PC-9 (cell line): ENCODE measurements at regions not wholly inside any gene's neighbourhood (a gene's known extent, or its start where the extent isn't known, plus 50 kb on each side); places are given as distances from the start of the nearest gene placed in this dataset.

ENCODE experiments used
- BruUV-seq: library from RNA; stranded (reverse); fragments of 400-500 nt; replicated peaks from 2 replicates; lab custom pipeline; 2021; lab: Mats Ljungman, UMichigan
- CTCF ChIA-PET: fragments of 300-600 bp; sonication (Branson Sonifier 250); formaldehyde crosslinking; loops from one replicate; lab custom pipeline; 2022; ENCODE audit warnings: antibody characterized with exemption; lab: Charles Lee
- POLR2A ChIA-PET: fragments of 300-600 bp; sonication (Branson Sonifier 250); formaldehyde crosslinking; loops from one replicate; lab custom pipeline; 2022; ENCODE audit warnings: antibody characterized with exemption; ENCODE audit not compliant: unreplicated experiment; lab: Charles Lee
- DNase-seq, 2 experiments: peaks; one replicate each; pipeline versions ENCODE4 v3.0.0 to v3.0.0-alpha.2; 2015 to 2022; ENCODE audit warnings: mixed read lengths in 1 of 2
- H2AFZ ChIP-seq: fragments of 200-600 bp; sonication (generic); 2 replicates; pipeline ENCODE4 v1.8.1; 2017; ENCODE audit warnings: antibody characterized with exemption
- H3F3A ChIP-seq: fragments of 200-600 bp; sonication (generic); 2 replicates; pipeline ENCODE4 v1.8.1; 2017; ENCODE audit warnings: antibody characterized with exemption, mild to moderate bottlenecking, low read depth; ENCODE audit not compliant: insufficient read depth
- H3K27ac ChIP-seq: fragments of 200-600 bp; sonication (generic); 2 replicates; pipeline ENCODE4 v1.6.1; 2016; ENCODE audit warnings: mixed run types
- H3K27me3 ChIP-seq: fragments of 200-600 bp; sonication (generic); 2 replicates; pipeline ENCODE4 v1.6.1; 2016; ENCODE audit warnings: low read depth, mixed run types; ENCODE audit not compliant: insufficient read depth
- H3K36me3 ChIP-seq: fragments of 200-600 bp; sonication (generic); 2 replicates; pipeline ENCODE4 v1.6.1; 2016; ENCODE audit warnings: low read depth, mixed run types
- H3K4me1 ChIP-seq: fragments of 200-600 bp; sonication (generic); replicated peaks from 2 replicates; pipeline ENCODE4 v1.6.1; 2016; ENCODE audit warnings: mixed run types; ENCODE audit not compliant: insufficient read depth
- H3K4me2 ChIP-seq: fragments of 200-600 bp; sonication (generic); 2 replicates; pipeline ENCODE4 v1.6.1; 2017; ENCODE audit warnings: mixed run types
- H3K4me3 ChIP-seq: fragments of 200-600 bp; sonication (generic); 2 replicates; pipeline ENCODE4 v1.6.1; 2016; ENCODE audit warnings: mixed run types
- H3K79me2 ChIP-seq: fragments of 200-600 bp; sonication (generic); 2 replicates; pipeline ENCODE4 v1.6.1; 2017; ENCODE audit warnings: low read depth, mixed run types
- H3K9me2 ChIP-seq: fragments of 200-600 bp; sonication (generic); 2 replicates; pipeline ENCODE4 v1.8.1; 2017; ENCODE audit warnings: mild to moderate bottlenecking; ENCODE audit not compliant: insufficient read depth
- H3K9me3 ChIP-seq: fragments of 200-600 bp; sonication (generic); 2 replicates; pipeline ENCODE4 v1.8.1; 2016; ENCODE audit warnings: low read depth; ENCODE audit not compliant: insufficient read depth
- H4K20me1 ChIP-seq: fragments of 200-600 bp; sonication (generic); 2 replicates; pipeline ENCODE4 v1.8.1; 2017; ENCODE audit not compliant: insufficient read depth
- CTCF ChIP-seq: fragments of 200-600 bp; sonication (generic); conservative IDR thresholded peaks from 2 replicates; pipeline ENCODE4 v1.6.1; 2017; ENCODE audit warnings: mixed run types, antibody characterized with exemption, mild to moderate bottlenecking, moderate library complexity
- EZH2 ChIP-seq: fragments of 200-600 bp; sonication (generic); IDR thresholded peaks from 2 replicates; pipeline ENCODE4 v1.8.0; 2017; ENCODE audit warnings: antibody characterized with exemption, low read depth
- intact Hi-C: fragments of 100-400 bp; cut with micrococcal nuclease; formaldehyde crosslinking; loops from one replicate; pipeline ENCODE4 v1.10.0; 2022; ENCODE audit not compliant: unreplicated experiment

DNA sequence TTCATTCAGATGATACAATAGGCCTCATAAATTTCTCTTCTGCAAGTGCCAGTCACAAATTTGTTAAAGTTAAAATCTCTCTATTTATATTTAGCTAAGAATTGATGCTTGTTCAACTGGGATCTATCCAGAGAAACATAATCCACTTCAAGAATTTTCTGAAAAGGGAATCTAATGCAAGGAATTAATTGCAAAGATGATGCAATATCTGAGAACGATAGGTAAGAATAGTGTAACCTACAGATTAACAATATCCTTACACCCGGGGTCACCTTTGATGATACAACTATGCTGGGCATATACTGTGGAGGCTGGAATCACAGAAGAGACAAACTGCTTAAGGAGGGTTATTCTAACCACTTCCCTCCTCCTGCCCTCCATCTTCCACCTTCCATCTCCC, 295.1 kb downstream of the FOXG1 start:
- H3K9me2 ChIP-seq, result no peaks in the 10 kb centered on the region
- no peak overlapping the region for H2AFZ ChIP-seq
- H3K27me3 ChIP-seq, result no peaks in the 10 kb centered on the region
- H4K20me1 ChIP-seq, result no peaks in the 10 kb centered on the region
- H3K4me2 ChIP-seq, result no peak overlapping the region
- H3K9me3 ChIP-seq, result no peaks in the 10 kb centered on the region
- H3K36me3 ChIP-seq, result no peaks in the 10 kb centered on the region
- CTCF ChIA-PET, result no interaction called here
- no peaks in the 10 kb centered on the region for H3F3A ChIP-seq
- intact Hi-C loops, result no loop called here
- H3K79me2 ChIP-seq, result no peaks in the 10 kb centered on the region
- POLR2A ChIA-PET, result no interaction called here
- no peak for DNase-seq
- BruUV-seq, result no TSS peak
- H3K27ac ChIP-seq, result no peak overlapping the region
- H3K4me3 ChIP-seq, result no peak overlapping the region
- H3K4me1 ChIP-seq, result no peaks in the 10 kb centered on the region
- TF ChIP-seq CTCF (no peak), EZH2 (no peak)

- BruUV-seq, result no TSS peak
- CTCF ChIA-PET, result no interaction called here
- intact Hi-C loops, result no loop called here
These were observed 295.9 kb downstream of the FOXG1 start for GRCh38 chr14:29062466-29062865.

DNA sequence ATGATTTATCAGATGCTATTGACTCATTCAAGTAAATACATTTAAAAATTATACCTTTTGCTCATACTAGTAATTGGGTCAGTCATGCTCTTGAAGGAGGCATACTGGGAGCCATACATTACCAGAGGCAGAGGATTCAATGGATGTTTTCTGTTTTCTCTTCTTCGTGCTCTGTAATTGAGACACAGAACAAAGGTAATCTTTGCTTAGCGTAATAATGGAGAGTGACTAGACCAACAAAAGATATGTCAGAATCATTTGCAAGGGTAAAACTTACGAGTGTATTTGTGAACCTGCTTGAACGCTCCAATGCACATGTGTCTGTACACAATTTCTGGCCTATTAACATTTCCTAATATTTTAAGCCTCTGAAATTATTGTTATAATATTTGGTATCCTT, 296.4 kb downstream of the FOXG1 start:
- ChIA-PET POLR2A (no interaction called here), CTCF (no interaction called here)
- no TSS peak for BruUV-seq
- no peak for DNase-seq
- H3K9me2 ChIP-seq, result no peaks in the 10 kb centered on the region
- intact Hi-C loops, result no loop called here
- no peaks in the 10 kb centered on the region for H3K79me2 ChIP-seq
- no peaks in the 10 kb centered on the region for H3F3A ChIP-seq
- no peak overlapping the region for H3K27ac ChIP-seq
- no peaks in the 10 kb centered on the region for H3K27me3 ChIP-seq
- no peak overlapping the region for H3K4me2 ChIP-seq
- no peak overlapping the region for H2AFZ ChIP-seq
- H3K4me3 ChIP-seq, result no peak overlapping the region
- H3K36me3 ChIP-seq, result no peaks in the 10 kb centered on the region
- no peaks in the 10 kb centered on the region for H4K20me1 ChIP-seq
- TF ChIP-seq EZH2 (no peak), CTCF (no peak)
- no peaks in the 10 kb centered on the region for H3K4me1 ChIP-seq
- no peaks in the 10 kb centered on the region for H3K9me3 ChIP-seq

More at GRCh38 chr14:29062466-29062865, 295.9 kb downstream of the FOXG1 start:
- Histone ChIP-seq H3K9me2 (no peaks in the 10 kb centered on the region), H2AFZ (no peak overlapping the region), H4K20me1 (no peaks in the 10 kb centered on the region), H3F3A (no peaks in the 10 kb centered on the region), H3K27ac (no peak overlapping the region), H3K9me3 (no peaks in the 10 kb centered on the region), H3K4me1 (no peaks in the 10 kb centered on the region), H3K4me3 (no peak overlapping the region), H3K79me2 (no peaks in the 10 kb centered on the region), H3K27me3 (no peaks in the 10 kb centered on the region), H3K4me2 (no peak overlapping the region), H3K36me3 (no peaks in the 10 kb centered on the region)
- TF ChIP-seq CTCF, result no peak
- no peak for TF ChIP-seq EZH2
- DNase-seq, result no peak
- POLR2A ChIA-PET, result no interaction called here
